Limb (tissue), 2 donors: ENCODE measurements at regions not wholly inside any gene's neighbourhood (a gene's known extent, or its start where the extent isn't known, plus 50 kb on each side); places are given as distances from the start of the nearest gene placed in this dataset.
"Not testable (repeated sequence)": the region's sequence is repeated elsewhere in the genome, so short reads cannot be mapped to it uniquely, and the experiment has no call there.

Experiments
- DNase-seq, 2 donors: peaks; one replicate each; pipeline ENCODE4 v3.0.0-alpha.2; 2016; ENCODE audit errors: extremely low spot score in 2 of 2

- no peak for DNase-seq
Observed at GRCh38 chr10:125554753-125555152, 128.2 kb downstream of the TEX36 start.

DNA sequence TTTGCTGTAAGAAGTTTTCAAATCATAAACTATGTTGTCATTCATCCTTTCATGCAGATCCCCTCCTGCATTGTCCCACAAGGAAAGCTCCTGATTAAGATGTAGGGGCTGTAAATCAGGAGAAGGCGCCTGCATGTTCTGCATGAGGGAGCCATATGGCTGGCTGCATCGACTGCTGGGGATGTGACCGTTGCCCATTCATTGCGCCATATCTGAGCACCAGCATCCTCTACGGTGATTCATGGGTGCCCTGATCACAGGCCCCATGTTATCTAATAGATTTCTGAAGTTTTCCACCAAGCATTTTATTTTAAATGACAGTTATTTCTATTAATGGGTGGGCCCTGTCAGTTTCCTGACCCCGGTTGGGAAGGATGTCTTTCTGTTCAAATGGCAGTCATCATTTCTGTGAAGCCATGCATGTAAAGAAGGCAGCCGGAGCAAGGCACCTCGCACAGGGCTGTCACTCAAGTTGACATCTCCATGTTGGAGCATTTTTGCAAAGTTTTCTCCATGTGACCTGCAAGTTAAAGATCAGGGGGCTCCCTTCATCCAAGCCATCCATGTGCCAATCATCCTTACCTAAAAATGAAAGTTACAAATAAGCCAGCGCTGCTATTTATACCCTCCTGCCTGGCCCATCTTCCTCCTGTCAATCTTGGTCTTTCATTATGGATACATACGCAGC, 128.8 kb downstream of the TEX36 start:
- no peak for DNase-seq

GRCh38 chr10:125553091-125553490, 129.9 kb downstream of the TEX36 start:
- DNase-seq, result no peak

- no peak for DNase-seq
Observed at GRCh38 chr10:125551247-125551646, 131.7 kb downstream of the TEX36 start.

GRCh38 chr10:125550362-125550761, 132.6 kb downstream of the TEX36 start:
- DNase-seq, result no peak

- DNase-seq, result no peak
Observed at GRCh38 chr10:125549653-125550052, 133.3 kb downstream of the TEX36 start.

DNA sequence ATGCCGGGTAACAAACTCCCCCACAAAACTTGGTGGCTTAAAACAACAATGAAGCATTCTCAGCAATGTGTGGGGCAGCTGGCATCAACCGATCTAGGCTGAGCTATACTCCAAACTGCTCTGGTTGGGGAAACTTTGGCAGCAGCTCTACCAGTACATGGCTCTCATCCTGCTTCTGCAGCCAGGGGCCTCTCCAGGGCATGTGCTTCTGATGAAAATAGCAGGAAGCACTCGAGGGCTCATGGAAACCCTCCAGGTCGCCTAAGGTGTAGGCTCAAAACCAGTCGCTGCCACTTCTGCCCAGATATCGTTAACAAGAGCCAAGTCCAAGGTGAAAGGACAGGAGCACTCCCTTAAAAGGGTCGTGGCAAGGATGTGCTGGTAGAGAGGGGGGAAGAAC, 134.1 kb downstream of the TEX36 start:
- DNase-seq, result no peak

DNA sequence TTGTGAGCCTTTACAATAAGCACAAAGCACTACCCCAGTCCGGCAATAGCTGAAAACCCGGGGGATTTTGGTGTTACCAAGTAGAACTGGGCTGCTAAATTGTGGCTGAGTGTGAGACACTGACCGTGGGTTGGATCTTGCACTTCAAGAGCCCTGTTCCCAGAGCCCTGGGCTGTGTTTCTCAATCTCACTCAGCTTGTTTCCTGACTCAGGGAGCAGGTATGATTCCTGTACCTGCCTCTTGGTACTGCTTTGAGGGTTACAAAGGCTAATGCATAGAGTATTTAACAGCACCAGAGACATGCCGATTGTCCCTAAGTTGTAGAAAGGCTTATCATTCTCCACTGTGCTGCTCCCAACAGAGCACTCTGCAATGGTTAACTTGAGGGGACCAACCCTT, 134.6 kb downstream of the TEX36 start:
- no peak for DNase-seq

GRCh38 chr10:125547010-125547650, 135.8 kb downstream of the TEX36 start:
- DNase-seq, result no peak

GRCh38 chr10:125543796-125544195, 139.2 kb downstream of the TEX36 start:
- no peak for DNase-seq

- DNase-seq, result peak; percentile 44 to 52
Observed at GRCh38 chr10:125538947-125539731, 143.8 kb downstream of the TEX36 start.

GRCh38 chr10:125536236-125536635, 146.7 kb downstream of the TEX36 start:
- no peak for DNase-seq

GRCh38 chr10:125535559-125535958, 147.4 kb downstream of the TEX36 start:
- no peak for DNase-seq

DNA sequence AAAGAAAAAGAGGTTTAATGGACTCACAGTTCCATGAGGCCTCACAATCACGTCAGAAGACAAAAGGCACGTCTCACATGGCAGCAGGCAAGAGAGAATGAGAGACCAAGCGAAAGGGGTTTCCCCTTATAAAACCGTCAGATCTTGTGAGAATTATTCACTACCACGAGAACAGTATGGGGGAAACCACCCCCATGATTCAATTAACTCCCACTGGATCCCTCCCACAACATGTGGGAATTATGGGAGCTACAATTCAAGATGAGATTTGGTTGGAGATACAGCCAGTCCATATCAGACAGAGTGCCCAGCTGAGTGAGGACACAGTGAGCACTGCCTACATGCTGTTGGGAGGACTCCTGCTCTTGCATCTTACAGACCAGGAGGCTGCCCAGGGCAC, 148.4 kb downstream of the TEX36 start:
- DNase-seq, result no peak

DNA sequence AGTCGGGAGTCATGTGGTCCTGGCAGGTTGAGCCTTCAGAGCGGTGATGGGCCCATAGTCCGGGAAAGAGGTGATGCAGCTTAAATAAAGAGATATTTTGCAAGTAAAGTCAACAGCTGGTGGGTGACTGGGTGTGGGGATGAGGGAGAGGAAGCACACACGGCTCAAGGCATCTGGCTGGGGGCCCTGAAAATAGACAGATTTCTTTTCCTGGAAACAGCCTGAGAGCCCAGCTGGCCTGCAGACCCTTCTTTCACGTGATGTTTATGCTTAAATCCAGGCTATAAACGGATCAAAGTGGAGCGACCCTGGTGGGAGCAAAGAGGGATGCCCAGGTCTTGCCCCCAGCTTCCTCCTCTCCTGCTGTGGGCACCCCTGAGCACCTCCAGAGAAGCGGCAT, 149.1 kb downstream of the TEX36 start:
- DNase-seq, result no peak

GRCh38 chr10:125531465-125531864, 151.5 kb downstream of the TEX36 start:
- peak in 1 of 2 donors; percentile 46 for DNase-seq

GRCh38 chr10:125523347-125523746, 159.6 kb downstream of the TEX36 start:
- no peak for DNase-seq

DNA sequence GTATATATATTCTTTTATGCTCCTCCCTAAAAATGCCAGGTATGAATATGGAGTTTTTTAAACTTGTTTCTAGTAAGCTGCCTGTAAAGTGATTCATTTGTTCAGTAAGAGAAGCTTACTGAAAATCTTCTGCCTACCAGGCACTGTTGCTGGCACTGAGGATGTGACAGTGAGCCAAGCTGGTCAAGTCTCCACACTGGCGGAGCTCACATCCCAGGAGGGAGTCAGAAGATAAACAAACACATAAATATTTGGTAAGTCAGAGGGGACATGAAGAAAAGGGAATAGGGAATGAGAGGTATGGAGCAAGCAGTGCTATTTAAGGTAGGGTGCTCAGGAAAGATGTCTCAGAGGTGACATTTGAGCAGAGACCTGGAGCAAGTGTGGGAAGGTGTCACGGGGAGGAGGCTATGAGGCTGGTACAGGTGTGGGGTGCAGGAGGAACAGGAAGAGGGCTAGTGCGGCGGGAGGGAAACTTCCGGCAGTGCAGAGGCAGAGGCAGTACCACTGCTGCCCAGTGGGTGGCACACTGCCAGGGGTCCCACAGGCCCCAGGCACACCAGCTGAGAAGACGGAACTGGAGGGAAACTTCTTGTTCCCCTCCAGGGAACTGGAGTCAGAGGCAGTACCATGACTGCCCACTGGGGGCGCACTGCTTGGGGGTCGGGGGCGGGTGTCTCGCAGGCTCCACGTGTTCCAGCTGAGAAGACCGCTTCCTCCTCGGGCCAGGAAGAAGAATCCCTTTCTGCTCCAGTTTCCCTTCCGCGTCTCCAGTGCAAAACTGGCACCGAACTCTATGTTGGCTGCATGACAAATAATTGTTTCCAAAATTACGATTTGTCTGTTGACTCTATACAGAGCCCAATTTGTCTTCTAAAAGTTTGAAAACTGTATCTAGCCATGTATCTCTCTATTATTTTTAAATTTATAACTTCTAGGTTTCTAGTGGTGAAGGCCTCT, 161.0 kb downstream of the TEX36 start:
- DNase-seq, result no peak

- no peak for DNase-seq
Observed at GRCh38 chr10:125520968-125521367, 162.0 kb downstream of the TEX36 start.

DNA sequence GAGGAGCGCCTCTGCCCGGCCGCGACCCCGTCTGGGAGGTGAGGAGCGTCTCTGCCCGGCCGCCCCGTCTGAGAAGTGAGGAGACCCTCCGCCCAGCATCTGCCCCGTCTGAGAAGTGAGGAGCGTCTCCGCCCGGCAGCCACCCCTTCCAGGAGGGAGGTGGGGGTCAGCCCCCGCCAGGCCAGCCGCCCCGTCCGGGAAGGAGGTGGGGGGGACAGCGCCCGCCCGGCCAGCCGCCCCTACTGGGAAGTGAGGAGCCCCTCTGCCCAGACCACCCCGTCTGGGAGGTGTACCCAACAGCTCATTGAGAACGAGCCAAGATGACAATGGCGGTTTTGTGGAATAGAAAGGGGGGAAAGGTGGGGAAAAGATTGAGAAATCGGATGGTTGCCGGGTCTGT, 164.6 kb downstream of the TEX36 start:
- not testable (repeated sequence) for DNase-seq

DNA sequence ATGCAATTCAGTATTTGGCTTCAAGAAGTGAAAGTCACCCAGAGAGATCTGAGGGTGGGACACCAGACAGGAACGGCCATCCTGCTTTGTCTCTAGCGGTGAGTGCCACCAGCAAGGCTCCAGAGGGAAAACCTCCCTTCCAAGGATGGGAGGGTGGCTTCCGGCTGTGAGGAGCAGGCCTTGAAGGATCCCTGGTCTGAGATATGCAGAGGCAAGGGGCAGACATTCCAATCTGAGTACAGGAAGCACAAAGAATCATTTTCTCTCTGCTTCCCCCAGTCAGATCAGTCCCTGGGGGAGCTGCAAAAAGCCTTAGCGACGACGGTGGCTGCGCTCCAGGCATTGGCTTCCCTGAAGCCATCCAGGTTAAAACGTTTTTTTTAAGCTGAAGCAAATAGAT, 167.4 kb downstream of the TEX36 start:
- no peak for DNase-seq
